Aorta (tissue), 5 donors: ENCODE measurements at regions not wholly inside any gene's neighbourhood (a gene's known extent, or its start where the extent isn't known, plus 50 kb on each side); places are given as distances from the start of the nearest gene placed in this dataset.
A peak's percentile ranks its signal among the peaks of the same experiment; 100 is the strongest.
"Not testable (repeated sequence)": the region's sequence is repeated elsewhere in the genome, so short reads cannot be mapped to it uniquely, and the experiment has no call there.

Experiments
- ATAC-seq: fragments of 200-7000 bp; cut with Tn5 transposase; one replicate; pipeline ENCODE4 v1.9.1; 2022; ENCODE audit warnings: moderate library complexity; ENCODE audit not compliant: low FRiP score
- DNase-seq, 2 donors: peaks; one replicate each; pipeline ENCODE4 v3.0.0-alpha.2; 2020
- H3K27ac ChIP-seq, 2 donors: one replicate each; pipeline ENCODE4 v1.5.1; 2013; ENCODE audit warnings: low read length in 2 of 2, mild to moderate bottlenecking in 2 of 2, moderate library complexity in 2 of 2, control low read depth in 1 of 2, inconsistent platforms in 1 of 2, low read depth in 1 of 2
- H3K27me3 ChIP-seq, 2 donors: one replicate each; pipeline ENCODE4 v1.6.1; 2013; ENCODE audit warnings: control low read depth in 1 of 2, low read length in 1 of 2, mild to moderate bottlenecking in 1 of 2, moderate library complexity in 1 of 2; ENCODE audit not compliant: insufficient read depth in 2 of 2, control insufficient read depth in 1 of 2
- H3K36me3 ChIP-seq, 2 donors: one replicate each; pipeline ENCODE4 v1.6.1; 2013; ENCODE audit warnings: control low read depth in 1 of 2, low read length in 1 of 2, mild to moderate bottlenecking in 1 of 2; ENCODE audit not compliant: insufficient read depth in 2 of 2, control insufficient read depth in 1 of 2
- H3K4me1 ChIP-seq, 2 donors: one replicate each; pipeline ENCODE4 v1.6.1; 2013; ENCODE audit warnings: low read length in 2 of 2, control low read depth in 1 of 2, mild to moderate bottlenecking in 1 of 2, moderate library complexity in 1 of 2; ENCODE audit not compliant: insufficient read depth in 2 of 2, control insufficient read depth in 1 of 2
- H3K4me3 ChIP-seq, 2 donors: one replicate each; pipeline ENCODE4 v1.5.1; 2013; ENCODE audit warnings: low read length in 2 of 2, control low read depth in 1 of 2, mild to moderate bottlenecking in 1 of 2
- H3K9me3 ChIP-seq: one replicate; pipeline ENCODE4 v1.6.1; 2013; ENCODE audit warnings: mild to moderate bottlenecking, low read length; ENCODE audit not compliant: control insufficient read depth
- WGBS, 2 donors: extraction: QIAGEN DNeasy Blood & Tissue Kit; methylation state at CpG; one replicate each; pipeline ENCODE4 v1.1.7; 2013; 5-methylcytosine and 5-hydroxymethylcytosine counted together
- intact Hi-C, 2 donors: fragments of 100-400 bp; cut with DNase I; formaldehyde crosslinking; loops; one replicate each; pipeline versions ENCODE4 v1.14.2 to v1.15.0; 2022
- donor health status: healthy with polysubstance abuse.
- donor health status: Bipolar disorder and iron deficiency.
- donor health status: DM: no; HTN: no; CAD: no.
- donor health status: DM: no; HTN: no; CAD: no.
- donor health status: DM: yes; HTN: yes; CAD: no.

DNA sequence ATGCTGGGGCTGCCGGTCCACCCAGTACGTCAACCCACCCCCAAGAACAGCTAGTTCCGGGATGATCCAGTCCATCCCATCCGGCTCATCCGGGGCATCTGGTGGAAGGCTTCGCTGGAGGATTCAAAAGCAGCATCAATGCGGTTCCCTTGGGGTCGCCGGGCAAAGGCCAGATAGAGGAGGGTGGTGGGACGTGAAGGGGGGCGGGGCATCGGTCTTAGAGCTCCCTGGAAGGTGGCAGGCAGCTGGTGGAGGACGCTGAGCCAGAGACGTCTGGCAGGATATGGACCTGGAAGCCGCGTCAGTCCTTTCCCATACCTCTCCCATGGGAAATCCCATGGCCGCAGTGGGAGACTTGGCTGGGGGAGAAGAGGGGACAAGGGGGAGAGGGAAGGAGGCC lies 1500.8 kb upstream of the DEFB115 start:
- H3K4me1 ChIP-seq: no peaks in the 10 kb centered on the region
- DNase-seq (no peak), ATAC-seq (no peak)
- 79 to 84% methylated on average over 17 of the region's 17 CpGs for WGBS, 2 donors
- no peaks in the 10 kb centered on the region for H3K36me3 ChIP-seq
- H3K27ac ChIP-seq: no peak overlapping the region
- H3K27me3 ChIP-seq: no peaks in the 10 kb centered on the region
- peaks cover 2% of the 10 kb centered on the region for H3K9me3 ChIP-seq
- no peak overlapping the region for H3K4me3 ChIP-seq
- intact Hi-C loops: no loop called here

- H3K36me3 ChIP-seq: not testable (repeated sequence)
- 39 to 51% methylated on average over 36 to 45 of the region's 45 CpGs for WGBS, 2 donors
- DNase-seq: peak in 1 of 2 donors; percentile 51
These were observed 1495.7 kb upstream of the DEFB115 start for GRCh38 chr20:29761621-29762385.

DNA sequence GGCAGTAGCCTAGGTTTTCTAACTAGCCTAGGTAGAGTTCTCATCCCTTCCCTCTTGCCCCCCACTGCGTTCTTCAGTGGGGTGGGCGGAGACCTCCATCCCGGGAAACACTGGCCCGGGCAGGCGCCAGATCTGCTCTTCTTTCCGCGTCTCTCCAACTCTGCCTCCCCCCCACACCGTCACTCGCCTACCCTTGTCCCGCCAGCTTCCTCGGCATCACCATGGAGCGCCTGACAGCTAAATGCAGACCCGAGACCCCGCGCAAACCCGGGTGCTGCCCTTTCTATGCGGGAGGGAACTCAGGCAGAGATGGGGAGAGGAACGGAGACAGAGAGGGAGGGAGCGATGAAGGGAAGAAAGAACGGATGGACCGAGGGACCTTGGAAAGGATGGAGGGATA lies 1494.8 kb upstream of the DEFB115 start:
- peaks cover 2% of the 10 kb centered on the region for H3K9me3 ChIP-seq
- intact Hi-C loops: no loop called here
- no peaks in the 10 kb centered on the region for H3K4me1 ChIP-seq
- H3K36me3 ChIP-seq: no peaks in the 10 kb centered on the region
- no peak overlapping the region for H3K4me3 ChIP-seq
- H3K27me3 ChIP-seq: no peaks in the 10 kb centered on the region
- H3K27ac ChIP-seq: no peak overlapping the region
- WGBS, 2 donors: 17 to 34% methylated on average over 21 of the region's 21 CpGs
- DNase-seq (no peak), ATAC-seq (no peak)

More at GRCh38 chr20:29761621-29762385, 1495.7 kb upstream of the DEFB115 start:
- H3K27ac ChIP-seq, intact Hi-C loops, H3K27me3 ChIP-seq, H3K9me3 ChIP-seq, ATAC-seq, H3K4me1 ChIP-seq, H3K4me3 ChIP-seq: not testable (repeated sequence)

GRCh38 chr20:29763821-29764511 lies 1493.5 kb upstream of the DEFB115 start:
- no peak for DNase-seq
- Histone ChIP-seq H3K36me3 (no peaks in the 10 kb centered on the region), H3K4me1 (no peaks in the 10 kb centered on the region), H3K4me3 (no peak overlapping the region), H3K27me3 (no peaks in the 10 kb centered on the region), H3K27ac (no peak overlapping the region), H3K9me3 (peaks cover 2% of the 10 kb centered on the region)
- ATAC-seq: no peak
- intact Hi-C loops: no loop called here
- WGBS, 2 donors: 47 to 72% methylated on average over 29 of the region's 29 CpGs

- 21 to 37% methylated on average over 25 of the region's 25 CpGs for WGBS, 2 donors
- H3K36me3 ChIP-seq, ATAC-seq, DNase-seq, H3K4me3 ChIP-seq, H3K27ac ChIP-seq, H3K4me1 ChIP-seq, H3K27me3 ChIP-seq, intact Hi-C loops, H3K9me3 ChIP-seq: not testable (repeated sequence)
These were observed 1492.4 kb upstream of the DEFB115 start for GRCh38 chr20:29764922-29765610.

GRCh38 chr20:29778033-29778432 lies 1479.4 kb upstream of the DEFB115 start:
- H3K27ac ChIP-seq, H3K27me3 ChIP-seq, H3K9me3 ChIP-seq, ATAC-seq, DNase-seq, H3K36me3 ChIP-seq, H3K4me3 ChIP-seq, H3K4me1 ChIP-seq, intact Hi-C loops: not testable (repeated sequence)
- WGBS, 2 donors: 28 to 45% methylated on average over 2 of the region's 2 CpGs

- H3K36me3 ChIP-seq, H3K27ac ChIP-seq, H3K27me3 ChIP-seq, ATAC-seq, intact Hi-C loops, H3K4me1 ChIP-seq, H3K9me3 ChIP-seq, DNase-seq, H3K4me3 ChIP-seq: not testable (repeated sequence)
- WGBS, 2 donors: 61 to 71% methylated on average over 7 of the region's 7 CpGs
These were observed 1476.2 kb upstream of the DEFB115 start for GRCh38 chr20:29781217-29781616.

DNA sequence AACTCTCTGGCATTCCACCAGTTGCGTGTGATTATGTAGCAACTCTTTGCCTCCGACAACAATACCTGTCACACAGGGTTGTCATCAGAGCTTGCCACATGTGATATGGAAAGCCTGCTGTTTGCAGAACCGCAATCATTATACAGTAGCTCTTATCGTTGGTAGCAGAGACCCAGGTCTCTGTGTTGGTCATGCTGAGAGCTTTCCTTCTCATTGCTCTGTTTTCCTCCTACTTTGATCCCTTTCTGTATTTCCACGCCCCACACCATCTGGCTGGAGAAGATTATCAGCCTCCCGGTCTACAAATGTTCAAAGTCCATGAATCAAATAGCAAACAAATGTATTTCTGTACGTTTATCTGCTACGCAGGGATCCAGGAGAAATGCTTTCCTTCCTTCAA lies 1475.6 kb upstream of the DEFB115 start:
- H3K27ac ChIP-seq, H3K4me3 ChIP-seq, H3K27me3 ChIP-seq, H3K36me3 ChIP-seq, H3K4me1 ChIP-seq, ATAC-seq, H3K9me3 ChIP-seq, intact Hi-C loops, DNase-seq: not testable (repeated sequence)
- WGBS, 2 donors: 71 to 75% methylated on average over 8 of the region's 8 CpGs
